Endometrium (tissue), 2 donors: ENCODE measurements at regions not wholly inside any gene's neighbourhood (a gene's known extent, or its start where the extent isn't known, plus 50 kb on each side); places are given as distances from the start of the nearest gene placed in this dataset.

ENCODE experiments used
- FAIRE-seq: peaks from 2 replicates; lab custom pipeline; 2012; peaks lifted over from hg19 to GRCh38; lab: Jason Lieb, UNC
- donor health status: control.
- donor health status: control.

DNA sequence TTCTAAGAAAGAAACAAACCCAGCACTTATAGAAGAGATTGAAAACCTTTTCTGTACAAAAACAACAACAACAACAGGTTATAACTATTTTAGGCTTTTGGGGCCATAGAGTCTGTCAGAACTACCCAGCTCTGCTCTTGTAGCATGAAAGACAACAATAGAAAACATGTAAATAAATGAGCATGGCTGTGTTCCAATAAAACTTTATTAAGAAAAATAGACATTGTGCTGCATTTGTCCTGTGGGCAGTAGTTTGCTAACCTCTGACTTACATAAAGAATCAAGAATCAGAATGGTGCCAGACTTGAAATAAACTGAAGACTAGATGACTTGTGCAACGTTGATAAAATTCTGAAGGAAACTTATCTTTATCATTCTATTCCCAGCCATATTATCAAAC is 617.5 kb downstream of the DIAPH3 start:
- no peak for FAIRE-seq

DNA sequence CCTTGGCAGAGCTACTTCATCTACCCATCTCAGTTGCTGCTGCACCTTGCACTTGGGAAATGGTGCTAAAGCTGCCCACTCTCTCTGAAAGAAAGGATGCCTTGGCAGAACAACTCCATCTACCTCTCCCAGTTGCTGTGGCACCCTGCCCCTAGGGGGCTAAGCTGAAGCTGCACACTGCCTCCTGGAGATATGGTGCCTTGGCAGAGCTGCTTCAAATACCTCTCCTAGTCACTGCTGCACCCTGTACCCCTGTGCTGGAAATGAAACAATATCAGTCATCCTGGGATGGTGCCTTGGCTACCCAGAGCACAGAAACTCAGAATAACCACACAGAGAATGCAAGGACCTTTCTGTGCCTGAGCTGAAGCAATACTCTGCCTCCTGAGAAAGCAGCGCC is 615.8 kb downstream of the DIAPH3 start:
- no peak for FAIRE-seq

DNA sequence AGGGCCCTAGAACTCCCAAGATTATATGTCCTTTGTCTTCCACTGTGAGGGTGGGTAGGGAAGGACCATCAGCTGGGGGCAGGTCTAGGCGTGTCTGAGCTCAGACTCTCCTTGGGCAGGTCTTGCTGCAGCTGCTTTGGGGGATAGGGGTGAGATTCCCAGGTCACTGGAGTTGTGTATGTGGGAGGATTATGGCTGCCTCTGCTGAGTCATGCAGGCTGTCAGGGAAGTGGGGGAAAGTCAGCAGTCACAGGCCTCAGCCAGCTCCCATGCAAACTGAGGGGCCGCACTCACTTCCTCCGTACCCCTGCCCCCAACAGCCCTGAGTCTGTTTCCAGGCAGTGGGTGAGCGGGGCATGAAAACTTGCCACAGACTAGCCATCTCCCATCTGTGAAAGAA is 600.8 kb downstream of the DIAPH3 start:
- FAIRE-seq = no peak

DNA sequence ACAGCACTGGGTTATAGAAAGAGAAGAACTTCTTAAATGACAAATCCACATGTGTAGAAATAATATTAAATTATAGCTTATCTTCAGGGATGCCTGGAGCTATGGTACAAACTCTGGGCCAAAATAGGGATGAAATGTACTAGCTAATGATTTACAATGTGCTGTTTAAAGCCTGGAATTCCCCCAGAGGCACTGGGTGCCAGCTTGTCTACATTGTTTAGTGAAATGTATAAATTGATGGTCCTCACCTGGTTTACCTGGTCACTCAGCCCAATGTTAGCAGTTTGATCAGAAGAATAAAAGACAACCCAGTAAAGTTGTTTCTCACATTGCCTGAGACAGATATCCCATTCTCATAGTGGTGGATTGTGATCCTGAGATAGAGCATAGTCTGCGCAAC is 597.2 kb downstream of the DIAPH3 start:
- no peak for FAIRE-seq

DNA sequence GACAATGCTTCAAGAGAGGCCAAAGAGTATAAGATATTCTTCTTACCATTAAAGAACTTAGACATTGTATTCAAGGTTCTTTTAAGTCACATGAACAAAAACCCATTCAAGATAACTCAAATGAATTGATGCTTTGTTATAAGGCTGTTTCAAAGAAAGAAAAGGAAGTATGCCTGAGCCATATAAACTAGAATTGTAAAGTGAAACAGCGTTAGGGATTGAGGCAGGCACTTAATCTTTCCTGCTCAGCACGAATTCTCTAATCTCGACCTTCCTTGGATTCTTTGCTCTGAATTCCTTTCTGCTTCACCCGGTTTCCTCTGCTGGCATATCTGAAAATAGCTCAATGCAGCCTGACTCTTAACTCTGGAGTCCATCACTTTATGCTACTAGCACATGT is 595.4 kb downstream of the DIAPH3 start:
- FAIRE-seq = no peak

DNA sequence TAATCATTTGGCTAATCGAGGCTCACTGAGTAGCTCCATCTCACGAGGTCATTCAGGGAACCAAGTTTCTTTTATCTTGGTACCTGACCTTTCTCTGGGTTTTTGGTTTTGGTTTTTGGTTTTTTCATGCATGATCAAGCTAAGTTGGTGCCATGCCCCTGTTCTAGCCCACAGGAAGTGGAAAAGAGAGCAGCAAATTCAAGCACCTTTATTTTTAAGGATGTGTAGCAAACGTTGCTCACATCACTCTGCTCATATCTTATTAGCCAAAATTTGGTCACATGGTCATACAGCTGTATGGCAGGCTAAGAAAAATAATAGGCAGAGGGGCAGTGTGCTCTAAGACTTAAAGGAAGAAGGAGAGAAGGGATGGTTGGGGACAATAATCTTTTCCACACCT is 593.5 kb downstream of the DIAPH3 start:
- FAIRE-seq = no peak

DNA sequence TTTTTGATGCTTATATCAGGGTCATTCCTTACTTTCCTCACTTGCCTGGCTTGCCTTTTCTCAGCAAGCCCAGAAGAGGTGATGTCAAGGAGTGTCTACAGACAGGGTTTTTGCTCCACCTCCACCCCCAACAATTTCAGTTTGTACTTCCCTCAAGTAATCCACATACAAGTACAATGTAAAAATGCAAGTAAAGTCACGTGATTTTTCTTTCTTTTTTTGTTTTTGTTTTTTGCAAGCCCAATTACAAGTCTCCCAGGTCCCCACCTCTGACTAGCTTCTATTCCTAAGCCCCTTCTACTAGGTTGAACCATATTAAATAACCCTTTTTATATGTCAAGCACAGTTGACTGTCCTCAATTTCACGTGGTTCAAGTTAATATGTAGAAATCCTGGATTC is 579.6 kb downstream of the DIAPH3 start:
- no peak for FAIRE-seq

DNA sequence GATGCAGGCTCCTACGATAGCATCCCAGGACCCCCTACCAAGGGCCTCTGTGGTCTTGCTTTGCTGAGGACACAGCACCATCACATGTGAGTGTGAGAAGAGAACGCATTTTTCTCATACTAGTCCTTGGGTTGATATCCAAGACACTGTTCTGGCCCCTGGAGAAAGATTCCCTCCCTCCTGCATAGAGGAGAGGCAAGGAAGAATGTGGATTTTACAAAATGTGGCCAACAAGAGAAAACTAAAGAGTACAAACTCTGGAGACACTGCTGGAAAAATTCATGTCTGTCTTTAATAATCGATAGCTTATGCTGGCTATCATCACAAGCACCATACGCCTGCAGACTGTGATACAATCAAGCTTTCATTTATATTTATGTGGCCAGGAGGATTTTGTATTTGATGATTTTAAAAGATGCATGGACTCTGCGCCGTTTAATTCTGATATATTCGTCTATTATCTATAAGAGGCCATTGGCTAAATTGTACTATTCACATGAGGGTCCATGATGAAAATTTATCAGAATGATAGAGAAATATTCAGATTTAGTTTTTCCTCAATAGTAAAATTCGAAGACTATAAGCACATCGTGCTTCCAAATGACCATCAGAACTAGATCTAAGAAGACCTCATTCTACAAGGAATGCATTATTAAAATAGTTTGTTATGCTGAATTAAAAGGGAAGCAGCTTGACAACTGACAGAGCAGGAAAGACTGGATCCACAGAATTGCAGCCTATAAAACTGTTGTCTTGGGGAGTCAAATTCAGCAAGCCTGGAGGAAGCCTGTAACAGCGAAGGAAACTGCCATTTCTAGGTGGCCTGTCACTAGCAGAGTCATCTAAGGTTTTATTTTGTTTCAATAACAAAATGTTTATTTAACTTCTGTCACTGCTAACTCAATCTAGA is 578.7 kb downstream of the DIAPH3 start:
- FAIRE-seq = no peak

DNA sequence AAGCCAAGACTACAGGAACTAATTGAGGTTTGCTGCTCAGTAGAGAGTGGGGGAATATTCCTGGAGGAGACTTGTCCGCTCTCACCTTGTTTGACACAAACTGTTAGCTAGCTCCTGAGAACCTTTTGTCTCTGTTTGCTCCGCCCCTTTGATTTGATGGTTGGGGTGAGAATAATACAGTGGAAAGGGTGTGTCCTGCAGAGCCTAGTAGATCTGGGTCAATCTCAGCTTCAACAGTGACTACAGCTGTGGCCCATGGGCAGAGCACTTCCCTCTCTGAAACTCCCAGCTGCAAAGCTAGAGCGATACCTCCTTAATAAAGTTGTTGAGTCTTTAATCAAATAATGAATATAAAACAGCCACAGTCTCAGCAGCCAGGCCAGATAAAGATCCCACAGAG is 576.7 kb downstream of the DIAPH3 start:
- no peak for FAIRE-seq

DNA sequence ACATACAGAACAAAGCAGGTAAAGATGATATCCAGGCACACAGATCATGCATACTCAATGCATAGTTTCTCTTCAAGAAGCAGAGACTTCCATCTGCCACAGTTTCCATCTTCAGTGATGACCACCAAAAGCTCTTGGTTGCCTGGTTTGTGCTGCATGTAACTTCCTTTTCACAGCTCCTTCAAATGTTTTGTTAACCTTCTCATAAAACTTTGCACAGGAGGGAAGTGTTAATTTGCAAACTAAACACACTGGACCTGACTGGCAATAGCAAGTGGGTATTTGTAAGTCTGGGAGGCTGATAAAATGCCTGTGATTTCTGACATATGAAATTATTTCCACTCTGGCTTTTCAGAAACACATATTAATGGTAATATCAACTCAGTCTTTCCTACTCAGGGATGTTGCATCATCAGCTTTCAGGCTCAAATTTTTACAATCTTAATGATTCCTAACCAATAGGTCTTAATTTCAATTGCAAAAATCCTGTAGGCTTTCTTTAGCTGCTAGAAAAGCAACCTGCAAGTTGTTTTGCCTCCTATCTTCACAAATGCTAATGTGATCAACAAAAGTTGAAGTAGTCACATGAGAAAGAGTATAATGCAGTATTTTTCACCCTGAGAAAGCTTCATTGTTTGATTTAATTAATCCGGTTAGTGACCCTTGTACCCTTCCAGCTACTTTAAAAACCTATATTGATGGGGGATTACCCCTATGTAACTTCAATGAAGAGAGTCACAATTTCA is 575.6 kb downstream of the DIAPH3 start:
- FAIRE-seq = no peak

DNA sequence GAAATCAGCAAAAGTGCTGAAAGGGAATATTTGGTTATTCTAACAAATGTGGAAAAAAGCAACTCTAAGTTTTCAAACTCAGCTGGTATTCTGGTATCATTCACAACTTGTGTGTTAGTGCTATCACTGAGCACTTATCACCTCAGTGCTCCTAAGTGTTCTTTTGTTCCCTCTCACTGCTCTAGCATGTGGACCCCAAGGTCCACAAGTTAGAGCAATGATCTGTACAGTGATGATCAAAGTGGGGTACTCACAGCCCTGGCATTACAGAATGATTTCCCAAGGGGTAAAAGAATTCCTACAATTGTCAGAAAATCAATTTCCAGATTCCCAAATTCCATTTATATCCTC is 575.0 kb downstream of the DIAPH3 start:
- FAIRE-seq = no peak

DNA sequence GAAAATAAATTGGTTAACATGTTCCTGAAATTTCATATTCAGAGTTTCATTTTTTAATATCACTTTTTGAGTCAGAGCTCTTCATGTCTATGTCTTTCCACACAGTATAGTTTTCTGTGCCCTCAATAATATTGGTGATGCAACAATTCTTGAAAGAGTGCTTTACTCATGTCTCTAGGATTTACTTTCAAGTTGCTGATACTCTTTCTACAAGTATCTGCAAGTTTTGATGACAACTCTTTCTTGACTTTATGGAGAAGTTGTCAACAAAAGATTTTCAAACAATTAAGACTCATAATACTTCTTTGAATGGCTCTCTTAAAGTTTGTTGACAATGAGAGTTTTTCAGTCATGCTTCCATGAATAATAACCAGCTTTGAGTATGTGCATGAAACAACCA is 561.7 kb downstream of the DIAPH3 start:
- FAIRE-seq = no peak

DNA sequence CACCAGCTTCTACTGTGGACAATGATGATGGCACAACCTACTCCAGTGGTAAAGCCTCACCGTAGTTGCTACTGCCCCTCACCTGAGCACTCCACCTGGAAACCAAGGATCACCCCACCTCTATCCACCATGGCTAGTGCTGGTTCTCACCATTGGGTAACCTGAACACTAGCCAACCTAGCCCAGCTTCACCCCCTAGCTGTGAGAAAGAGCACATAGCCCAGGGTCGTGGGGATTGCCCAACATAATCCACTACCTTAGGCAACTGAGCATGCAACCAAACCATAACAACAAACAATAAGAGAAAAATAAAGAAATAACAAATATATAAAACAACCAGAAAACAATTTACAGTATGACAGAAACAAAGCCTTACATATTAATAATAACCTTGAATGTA is 560.1 kb downstream of the DIAPH3 start:
- no peak for FAIRE-seq

DNA sequence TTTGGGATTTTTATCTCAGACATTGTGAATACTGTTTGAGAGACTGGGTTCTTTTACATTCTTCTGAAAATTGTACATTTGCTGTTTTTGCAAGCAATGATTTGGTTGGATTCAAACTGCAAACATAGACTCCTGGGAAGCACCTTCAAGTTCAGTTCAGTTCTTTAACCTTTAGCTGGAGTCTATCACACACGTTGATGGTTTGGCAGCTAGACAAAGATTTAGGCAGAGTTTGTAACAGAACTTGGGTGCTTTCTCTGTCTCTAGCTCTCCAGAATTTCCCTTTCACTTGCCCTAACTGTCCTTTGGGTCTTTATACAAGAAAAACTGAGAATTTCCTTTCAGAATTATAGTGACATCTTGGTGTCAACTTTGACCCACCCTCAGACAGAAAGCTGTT is 556.6 kb downstream of the DIAPH3 start:
- FAIRE-seq = no peak

DNA sequence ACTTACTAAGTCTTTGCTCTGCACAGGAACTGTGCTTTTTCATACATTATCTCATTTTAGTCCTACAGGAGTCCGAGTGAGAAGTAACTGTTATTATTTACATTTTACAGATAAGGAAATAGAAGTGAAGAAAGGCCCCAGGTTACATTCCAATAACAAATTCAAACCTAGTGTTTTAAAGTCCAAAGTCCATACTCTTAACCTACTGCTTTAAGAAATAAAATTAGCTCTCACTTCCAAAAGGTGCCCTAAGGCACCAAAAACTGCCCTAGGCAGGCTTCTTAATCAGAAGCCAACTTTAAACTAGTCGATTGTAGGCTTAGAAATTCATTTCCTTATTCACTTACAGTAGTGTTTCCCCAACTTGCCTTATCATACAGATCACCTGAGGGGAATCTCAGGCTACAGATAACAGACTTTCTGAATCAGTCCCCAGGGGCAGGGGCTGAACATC is 555.9 kb downstream of the DIAPH3 start:
- no peak for FAIRE-seq

DNA sequence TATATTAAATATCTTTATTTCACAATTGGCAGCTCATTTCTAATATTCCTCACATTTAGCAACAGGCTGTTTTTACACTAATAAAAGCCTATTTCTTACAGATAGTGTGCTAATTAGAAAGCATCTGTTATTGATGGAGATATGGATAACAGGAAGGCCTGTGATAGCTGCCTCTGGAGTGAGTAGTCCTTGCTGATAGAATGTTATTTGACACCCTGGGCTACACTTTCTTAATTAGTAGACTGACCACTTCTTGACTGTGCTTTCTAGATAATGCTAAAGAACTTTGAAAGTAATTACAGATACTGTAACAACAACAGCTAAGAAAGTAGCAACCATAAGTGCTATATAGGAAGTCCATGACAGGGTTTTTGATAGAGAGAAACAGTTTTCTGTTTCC is 554.3 kb downstream of the DIAPH3 start:
- no peak for FAIRE-seq
